ENCODE measurements at regions not wholly inside any gene's neighbourhood (a gene's known extent, or its start where the extent isn't known, plus 50 kb on each side); places are given as distances from the start of the nearest gene placed in this dataset.

GRCh38 chr11:8321876-8322275 is 58.2 kb upstream of the LMO1 start:
- TF ChIP-seq, protein P1, sequence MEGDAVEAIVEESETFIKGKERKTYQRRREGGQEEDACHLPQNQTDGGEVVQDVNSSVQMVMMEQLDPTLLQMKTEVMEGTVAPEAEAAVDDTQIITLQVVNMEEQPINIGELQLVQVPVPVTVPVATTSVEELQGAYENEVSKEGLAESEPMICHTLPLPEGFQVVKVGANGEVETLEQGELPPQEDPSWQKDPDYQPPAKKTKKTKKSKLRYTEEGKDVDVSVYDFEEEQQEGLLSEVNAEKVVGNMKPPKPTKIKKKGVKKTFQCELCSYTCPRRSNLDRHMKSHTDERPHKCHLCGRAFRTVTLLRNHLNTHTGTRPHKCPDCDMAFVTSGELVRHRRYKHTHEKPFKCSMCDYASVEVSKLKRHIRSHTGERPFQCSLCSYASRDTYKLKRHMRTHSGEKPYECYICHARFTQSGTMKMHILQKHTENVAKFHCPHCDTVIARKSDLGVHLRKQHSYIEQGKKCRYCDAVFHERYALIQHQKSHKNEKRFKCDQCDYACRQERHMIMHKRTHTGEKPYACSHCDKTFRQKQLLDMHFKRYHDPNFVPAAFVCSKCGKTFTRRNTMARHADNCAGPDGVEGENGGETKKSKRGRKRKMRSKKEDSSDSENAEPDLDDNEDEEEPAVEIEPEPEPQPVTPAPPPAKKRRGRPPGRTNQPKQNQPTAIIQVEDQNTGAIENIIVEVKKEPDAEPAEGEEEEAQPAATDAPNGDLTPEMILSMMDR (IDR thresholded peaks at IDR 0.05 in 2 of 3, conservative IDR thresholded peaks at IDR 0.05 in 1 of 3; ENCODE audit: control insufficient read depth in 2 of 3, extremely low read depth in 1 of 3, insufficient read depth in 1 of 3, low read depth in 3 of 3, low read length in 3 of 3), result no peak
- no peak for TF ChIP-seq HCFC1 (IDR thresholded peaks at IDR 0.05; ENCODE audit: low read length)
